Keratinocyte (primary cell): ENCODE measurements at regions not wholly inside any gene's neighbourhood (a gene's known extent, or its start where the extent isn't known, plus 50 kb on each side); places are given as distances from the start of the nearest gene placed in this dataset.

Experiments
- EZH2 ChIP-seq: IDR thresholded peaks from one replicate; pipeline ENCODE4 v1.6.1; 2012; ENCODE audit warnings: inconsistent platforms, mild to moderate bottlenecking, low read length, moderate library complexity
- TF ChIP-seq, protein P1 (sequence below), 3 experiments: IDR thresholded peaks in 1 of 3; conservative IDR thresholded peaks in 1 of 3; optimal IDR thresholded peaks in 1 of 3; 2 replicates in 2 of 3; 3 replicates in 1 of 3; pipeline versions ENCODE3 to v1.5.1; 2011; ENCODE audit warnings: low read length in 3 of 3, mild to moderate bottlenecking in 3 of 3, moderate library complexity in 2 of 3, control low read depth in 1 of 3, inconsistent platforms in 1 of 3; ENCODE audit not compliant: insufficient read depth in 2 of 3; ENCODE audit errors: extremely low read depth in 1 of 3

- TF ChIP-seq, protein P1, sequence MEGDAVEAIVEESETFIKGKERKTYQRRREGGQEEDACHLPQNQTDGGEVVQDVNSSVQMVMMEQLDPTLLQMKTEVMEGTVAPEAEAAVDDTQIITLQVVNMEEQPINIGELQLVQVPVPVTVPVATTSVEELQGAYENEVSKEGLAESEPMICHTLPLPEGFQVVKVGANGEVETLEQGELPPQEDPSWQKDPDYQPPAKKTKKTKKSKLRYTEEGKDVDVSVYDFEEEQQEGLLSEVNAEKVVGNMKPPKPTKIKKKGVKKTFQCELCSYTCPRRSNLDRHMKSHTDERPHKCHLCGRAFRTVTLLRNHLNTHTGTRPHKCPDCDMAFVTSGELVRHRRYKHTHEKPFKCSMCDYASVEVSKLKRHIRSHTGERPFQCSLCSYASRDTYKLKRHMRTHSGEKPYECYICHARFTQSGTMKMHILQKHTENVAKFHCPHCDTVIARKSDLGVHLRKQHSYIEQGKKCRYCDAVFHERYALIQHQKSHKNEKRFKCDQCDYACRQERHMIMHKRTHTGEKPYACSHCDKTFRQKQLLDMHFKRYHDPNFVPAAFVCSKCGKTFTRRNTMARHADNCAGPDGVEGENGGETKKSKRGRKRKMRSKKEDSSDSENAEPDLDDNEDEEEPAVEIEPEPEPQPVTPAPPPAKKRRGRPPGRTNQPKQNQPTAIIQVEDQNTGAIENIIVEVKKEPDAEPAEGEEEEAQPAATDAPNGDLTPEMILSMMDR (optimal IDR thresholded peaks at IDR 0.05 in 1 of 3, IDR thresholded peaks at IDR 0.05 in 1 of 3, conservative IDR thresholded peaks at IDR 0.05 in 1 of 3; ENCODE audit: extremely low read depth in 1 of 3, insufficient read depth in 2 of 3, low read length in 3 of 3), result no peak
- no peak for TF ChIP-seq EZH2
Measured at GRCh38 chr11:70536051-70536877, 137.9 kb downstream of the CTTN start.
